KOPT-K1 (cell line): ENCODE measurements at regions not wholly inside any gene's neighbourhood (a gene's known extent, or its start where the extent isn't known, plus 50 kb on each side); places are given as distances from the start of the nearest gene placed in this dataset.

Experiments
- H3K27ac ChIP-seq: fragments of 200-600 bp; sonication (generic); 2 replicates; pipeline ENCODE4 v1.5.1; 2016; ENCODE audit warnings: antibody characterized with exemption, mild to moderate bottlenecking, low read depth, low read length; ENCODE audit not compliant: poor library complexity, severe bottlenecking
- H3K36me3 ChIP-seq: fragments of 200-600 bp; sonication (generic); 2 replicates; pipeline ENCODE4 v1.5.1; 2017; ENCODE audit warnings: antibody characterized with exemption, mild to moderate bottlenecking, low read length, moderate library complexity; ENCODE audit not compliant: insufficient read depth
- H3K9me3 ChIP-seq: fragments of 200-600 bp; sonication (generic); 2 replicates; pipeline ENCODE4 v1.5.1; 2017; ENCODE audit warnings: antibody characterized with exemption, low read length, mild to moderate bottlenecking; ENCODE audit not compliant: insufficient read depth, poor library complexity, severe bottlenecking

DNA sequence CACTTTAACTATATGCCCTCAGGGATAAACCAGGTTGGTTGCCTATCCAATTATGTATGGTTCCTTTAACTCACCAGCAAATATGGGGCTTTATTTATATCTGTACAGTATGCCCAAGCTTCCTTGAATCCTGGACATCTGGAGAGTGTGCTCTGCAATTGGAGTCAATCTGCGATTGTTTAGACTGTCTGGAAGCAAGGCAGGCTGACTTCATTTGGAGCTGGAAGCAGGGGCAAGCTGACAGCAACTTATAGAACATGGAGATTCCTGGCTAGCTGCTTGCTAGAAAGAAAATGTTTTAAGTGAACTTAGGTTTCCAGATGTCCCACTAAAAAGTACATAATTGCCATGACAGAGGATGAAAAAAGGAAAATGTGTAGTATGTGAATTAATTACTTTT, 63.7 kb upstream of the TPRG1 start:
- Histone ChIP-seq H3K9me3 (peaks cover 13% of the 10 kb centered on the region), H3K36me3 (no peaks in the 10 kb centered on the region), H3K27ac (no peak overlapping the region)

DNA sequence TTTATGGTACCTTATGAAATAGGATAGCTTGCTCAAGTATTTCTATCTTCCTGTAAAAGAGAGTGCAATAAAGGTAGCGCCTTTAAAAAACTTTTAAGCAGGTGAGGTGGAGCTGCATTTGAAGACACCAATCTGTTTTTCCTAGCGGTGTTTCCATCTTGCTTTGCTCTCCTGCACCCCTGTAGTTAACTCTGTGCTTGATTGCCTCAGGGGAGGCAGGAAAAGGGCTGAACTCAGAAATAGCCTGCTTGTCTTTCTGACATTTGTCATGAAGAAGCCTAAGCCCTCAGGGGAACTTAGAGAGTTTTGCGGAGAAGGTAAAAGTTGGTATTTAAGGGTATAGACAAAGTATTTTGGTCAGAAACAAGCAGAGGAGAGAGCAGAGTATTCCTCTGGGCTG, 63.0 kb upstream of the TPRG1 start:
- H3K27ac ChIP-seq = no peak overlapping the region
- no peaks in the 10 kb centered on the region for H3K36me3 ChIP-seq
- H3K9me3 ChIP-seq = peaks cover 13% of the 10 kb centered on the region

DNA sequence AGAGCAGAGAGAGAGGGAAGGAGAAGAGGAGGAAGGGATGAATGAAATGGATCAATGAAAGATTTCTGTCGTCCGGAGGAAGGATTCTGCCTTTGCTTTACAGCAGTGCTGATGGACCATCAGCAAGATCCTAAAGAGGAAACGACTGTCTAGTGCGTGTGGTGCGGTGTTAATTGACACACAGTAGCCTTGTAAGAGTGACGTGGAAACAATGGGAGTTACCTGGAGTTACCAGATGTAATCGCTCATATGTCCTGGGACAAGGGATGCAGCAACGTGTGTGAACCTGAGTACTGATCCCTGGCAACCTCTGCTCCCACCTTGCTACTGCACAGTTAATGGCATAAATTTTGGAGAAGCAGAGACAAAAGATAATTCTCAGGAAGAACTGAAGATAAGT, 62.6 kb upstream of the TPRG1 start:
- H3K27ac ChIP-seq = no peak overlapping the region
- H3K36me3 ChIP-seq = no peaks in the 10 kb centered on the region
- H3K9me3 ChIP-seq = peaks cover 13% of the 10 kb centered on the region

DNA sequence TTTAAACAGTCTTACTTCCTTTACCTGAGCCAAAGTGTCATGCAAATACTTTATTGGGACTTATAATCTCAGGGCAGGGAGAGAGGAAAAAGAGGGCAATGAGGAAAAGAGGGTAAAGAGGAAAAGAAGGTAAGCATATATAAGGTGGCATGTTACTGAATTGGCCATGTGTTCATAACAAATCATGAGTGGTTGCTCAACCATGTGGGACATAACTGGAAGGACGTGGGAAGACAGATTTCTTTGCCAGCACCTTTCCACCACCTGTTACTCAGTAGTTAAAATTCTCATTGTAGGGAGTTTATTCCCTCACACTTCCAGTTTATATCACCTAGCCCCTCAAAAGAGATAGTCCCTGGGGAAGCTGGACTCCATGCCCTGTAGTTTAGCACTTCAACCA, 54.7 kb upstream of the TPRG1 start:
- H3K27ac ChIP-seq = no peak overlapping the region
- no peaks in the 10 kb centered on the region for H3K36me3 ChIP-seq
- peaks cover 22% of the 10 kb centered on the region for H3K9me3 ChIP-seq

DNA sequence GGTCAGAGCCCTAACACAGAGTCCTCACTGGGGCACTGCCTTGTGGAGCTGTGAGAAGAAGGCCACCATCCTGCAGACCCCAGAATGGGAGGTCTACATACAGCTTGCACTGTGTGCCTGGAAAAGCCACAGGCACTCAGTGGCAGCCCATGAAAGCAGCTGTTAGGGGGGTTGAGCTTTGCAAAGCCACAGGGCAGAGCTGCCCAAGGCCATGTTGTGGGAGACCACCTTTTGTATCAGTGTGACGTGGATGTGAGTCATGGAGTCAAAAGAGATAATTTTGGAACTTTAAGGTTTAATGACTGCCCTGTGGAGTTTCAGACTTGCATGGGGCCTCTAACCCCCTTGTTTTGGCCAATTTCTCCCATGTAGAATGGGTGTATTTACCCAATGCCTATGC, 52.9 kb upstream of the TPRG1 start:
- no peaks in the 10 kb centered on the region for H3K36me3 ChIP-seq
- H3K9me3 ChIP-seq = peaks cover 22% of the 10 kb centered on the region
- no peak overlapping the region for H3K27ac ChIP-seq

DNA sequence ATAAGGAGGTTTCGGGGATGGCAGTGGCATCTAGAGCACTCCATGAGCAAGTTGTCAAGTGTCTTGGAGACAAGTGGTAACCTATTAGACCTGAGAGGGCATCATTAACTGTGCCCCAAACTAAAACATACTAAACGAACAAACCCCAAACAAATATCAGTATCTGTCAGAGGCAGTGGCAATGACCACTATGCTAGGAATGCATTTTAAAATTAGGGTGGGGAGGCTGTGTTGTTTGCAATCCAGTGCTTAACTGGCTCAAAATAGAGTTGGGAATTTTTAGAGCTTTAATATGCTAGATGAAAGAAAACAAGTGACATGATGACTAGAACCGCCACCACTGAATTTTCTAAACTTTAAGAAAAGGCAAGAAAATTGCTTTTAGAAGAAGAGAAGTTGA, 51.8 kb upstream of the TPRG1 start:
- H3K36me3 ChIP-seq = no peaks in the 10 kb centered on the region
- no peak overlapping the region for H3K27ac ChIP-seq
- peaks cover 22% of the 10 kb centered on the region for H3K9me3 ChIP-seq

DNA sequence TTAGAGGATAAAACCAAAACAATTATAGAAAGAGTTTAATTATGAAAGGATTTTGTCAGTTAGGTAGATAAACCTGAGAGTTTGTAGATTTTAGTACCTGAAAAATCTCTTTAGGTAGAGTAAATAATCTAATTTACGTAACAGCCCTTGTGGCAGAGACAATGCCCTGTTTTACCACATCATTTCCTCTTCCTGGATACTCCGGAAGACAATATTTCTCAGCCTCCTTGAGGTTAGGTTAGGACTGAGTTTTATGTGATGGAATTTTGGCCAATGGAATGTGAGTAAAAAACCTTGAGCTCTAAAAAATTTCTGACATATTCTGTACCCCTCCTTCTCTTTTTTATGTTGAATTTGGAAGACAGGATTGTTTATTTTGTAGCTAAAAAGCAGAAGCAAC, 50.7 kb upstream of the TPRG1 start:
- H3K36me3 ChIP-seq = no peaks in the 10 kb centered on the region
- H3K27ac ChIP-seq = peak overlapping the region; percentile 13
- peaks cover 22% of the 10 kb centered on the region for H3K9me3 ChIP-seq
